ENCODE measurements at regions not wholly inside any gene's neighbourhood (a gene's known extent, or its start where the extent isn't known, plus 50 kb on each side); places are given as distances from the start of the nearest gene placed in this dataset.

DNA sequence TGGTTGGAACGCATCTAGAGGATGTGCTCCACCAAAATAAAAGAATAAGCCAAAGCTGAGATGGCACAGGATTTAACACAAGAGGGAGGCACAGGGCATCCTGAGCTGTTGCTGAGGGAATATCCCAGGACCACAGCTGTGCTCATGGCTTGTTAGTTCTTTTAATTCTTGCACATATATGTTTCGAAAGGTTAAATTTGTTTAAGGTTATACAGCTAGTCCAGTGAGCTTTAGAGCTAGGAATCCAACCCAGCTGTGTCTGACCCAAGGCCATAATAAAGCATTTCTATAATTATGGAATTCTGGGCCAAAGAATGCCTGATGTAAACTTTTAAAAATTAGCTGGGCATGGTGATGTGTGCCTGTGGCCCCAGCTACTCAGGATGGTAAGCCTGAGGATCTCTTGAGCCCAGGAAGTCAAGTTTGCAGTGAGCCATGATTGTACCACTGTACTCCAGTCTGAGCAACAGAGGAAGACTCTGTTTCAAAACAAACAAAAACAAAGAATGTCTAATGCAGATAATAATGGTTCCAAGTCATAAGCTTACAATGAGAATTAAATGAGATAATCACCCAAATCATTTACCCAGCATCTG is 66.4 kb upstream of the CCBE1 start:
- TF ChIP-seq, protein P1, sequence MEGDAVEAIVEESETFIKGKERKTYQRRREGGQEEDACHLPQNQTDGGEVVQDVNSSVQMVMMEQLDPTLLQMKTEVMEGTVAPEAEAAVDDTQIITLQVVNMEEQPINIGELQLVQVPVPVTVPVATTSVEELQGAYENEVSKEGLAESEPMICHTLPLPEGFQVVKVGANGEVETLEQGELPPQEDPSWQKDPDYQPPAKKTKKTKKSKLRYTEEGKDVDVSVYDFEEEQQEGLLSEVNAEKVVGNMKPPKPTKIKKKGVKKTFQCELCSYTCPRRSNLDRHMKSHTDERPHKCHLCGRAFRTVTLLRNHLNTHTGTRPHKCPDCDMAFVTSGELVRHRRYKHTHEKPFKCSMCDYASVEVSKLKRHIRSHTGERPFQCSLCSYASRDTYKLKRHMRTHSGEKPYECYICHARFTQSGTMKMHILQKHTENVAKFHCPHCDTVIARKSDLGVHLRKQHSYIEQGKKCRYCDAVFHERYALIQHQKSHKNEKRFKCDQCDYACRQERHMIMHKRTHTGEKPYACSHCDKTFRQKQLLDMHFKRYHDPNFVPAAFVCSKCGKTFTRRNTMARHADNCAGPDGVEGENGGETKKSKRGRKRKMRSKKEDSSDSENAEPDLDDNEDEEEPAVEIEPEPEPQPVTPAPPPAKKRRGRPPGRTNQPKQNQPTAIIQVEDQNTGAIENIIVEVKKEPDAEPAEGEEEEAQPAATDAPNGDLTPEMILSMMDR (IDR thresholded peaks at IDR 0.05) = no peak
- Mint-ChIP-seq H3K27ac (no peak overlapping the region), H3K36me3 (ENCODE audit: low read depth) (no peaks in the 10 kb centered on the region), H3K4me1 (ENCODE audit: low read depth) (no peaks in the 10 kb centered on the region), H3K4me3 (no peak overlapping the region), H3K27me3 (no peaks in the 10 kb centered on the region), H3K9me3 (no peaks in the 10 kb centered on the region)
- ChIA-PET POLR2A (no interaction called here), CTCF (interaction anchor here (0.6 to 1.1 kb wide), 2 partner anchors 23 to 39 kb away, joined by 3 to 5 read pairs; no protein-coding TSS in a partner anchor)
- ATAC-seq (no peak), DNase-seq (no peak)
- intact Hi-C loops (cut with micrococcal nuclease) = no loop called here

DNA sequence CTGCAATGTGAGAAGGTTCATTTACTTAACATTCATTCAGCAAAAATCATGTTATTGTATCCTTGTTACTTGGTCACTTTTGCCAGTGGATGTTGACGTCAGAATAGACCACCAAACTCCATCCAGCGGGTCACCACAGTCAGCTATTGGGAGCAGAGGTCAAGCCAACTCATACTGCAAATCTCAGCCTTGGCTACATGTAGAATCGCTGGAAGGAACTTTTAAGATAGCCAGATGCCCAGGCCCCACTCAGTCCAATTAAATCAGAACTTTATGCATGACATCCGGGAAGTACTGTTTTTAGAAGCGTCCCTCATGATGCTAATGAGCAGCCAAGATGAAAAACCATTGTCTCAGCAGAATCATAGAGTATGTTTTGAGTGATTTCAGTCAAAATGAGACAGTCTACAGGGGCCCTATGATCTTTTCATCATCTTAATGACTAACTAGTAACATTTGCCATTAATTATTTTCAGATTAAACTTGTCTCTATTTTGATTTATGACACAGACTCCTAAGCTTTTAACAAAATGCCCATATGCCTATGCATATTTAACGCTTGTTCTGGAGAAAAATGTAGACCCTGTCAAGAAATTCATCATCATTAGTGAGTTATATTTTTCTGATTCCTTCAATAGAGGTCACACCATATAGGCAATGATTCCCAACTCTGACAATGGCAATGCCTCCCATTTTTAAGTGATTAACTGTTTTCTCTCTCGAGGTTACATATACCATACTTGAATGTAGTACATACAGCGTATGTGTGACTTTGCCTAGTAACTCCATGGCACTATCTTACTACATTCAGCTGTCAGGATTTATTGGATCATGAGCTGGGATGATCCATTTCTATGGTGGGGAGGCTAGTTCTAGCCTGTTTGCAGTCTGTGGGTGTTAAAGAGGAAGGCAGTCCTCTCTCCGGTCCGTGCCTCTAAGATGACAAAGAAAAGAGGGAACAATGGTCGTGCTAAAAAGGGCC is 63.7 kb upstream of the CCBE1 start:
- POLR2A ChIA-PET = no interaction called here

DNA sequence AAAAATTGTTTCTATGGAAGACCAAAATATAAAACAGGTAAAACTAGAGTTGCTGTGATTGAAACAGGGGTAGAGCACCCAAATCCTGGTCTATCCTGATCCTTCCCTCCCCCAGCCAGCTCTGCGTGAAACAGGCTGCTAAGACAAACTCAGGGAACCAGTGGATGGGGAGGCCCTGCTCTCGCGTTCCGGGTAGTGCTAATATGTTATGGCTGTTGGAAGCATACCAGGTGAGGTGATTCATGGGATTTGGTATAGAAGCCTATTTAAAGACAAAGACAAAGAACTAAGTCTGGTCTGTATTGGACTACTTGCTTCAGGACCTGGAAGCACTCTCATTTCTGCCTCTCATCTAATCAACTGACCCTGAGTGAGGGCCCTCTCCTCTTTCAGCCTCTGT is 63.0 kb upstream of the CCBE1 start:
- Mint-ChIP-seq H3K4me3 (no peak overlapping the region), H3K27me3 (peaks cover 4% of the 10 kb centered on the region), H3K4me1 (ENCODE audit: low read depth) (no peaks in the 10 kb centered on the region), H3K27ac (no peak overlapping the region), H3K36me3 (ENCODE audit: low read depth) (no peaks in the 10 kb centered on the region), H3K9me3 (no peaks in the 10 kb centered on the region)
- intact Hi-C loops (cut with micrococcal nuclease) = no loop called here
- TF ChIP-seq, protein P1 (IDR thresholded peaks at IDR 0.05) = no peak
- CTCF ChIA-PET = no interaction called here
- no peak for DNase-seq
- no peak for ATAC-seq
- POLR2A ChIA-PET = no interaction called here

More for the DNA sequence above, 63.7 kb upstream of the CCBE1 start:
- Mint-ChIP-seq H3K9me3 (no peaks in the 10 kb centered on the region), H3K4me1 (ENCODE audit: low read depth) (no peaks in the 10 kb centered on the region), H3K4me3 (no peak overlapping the region), H3K27ac (no peak overlapping the region), H3K36me3 (ENCODE audit: low read depth) (no peaks in the 10 kb centered on the region), H3K27me3 (peaks cover 4% of the 10 kb centered on the region)
- ATAC-seq (no peak), DNase-seq (no peak)
- intact Hi-C loops (cut with micrococcal nuclease) = no loop called here
- CTCF ChIA-PET = no interaction called here
- TF ChIP-seq, protein P1 (IDR thresholded peaks at IDR 0.05) = no peak

DNA sequence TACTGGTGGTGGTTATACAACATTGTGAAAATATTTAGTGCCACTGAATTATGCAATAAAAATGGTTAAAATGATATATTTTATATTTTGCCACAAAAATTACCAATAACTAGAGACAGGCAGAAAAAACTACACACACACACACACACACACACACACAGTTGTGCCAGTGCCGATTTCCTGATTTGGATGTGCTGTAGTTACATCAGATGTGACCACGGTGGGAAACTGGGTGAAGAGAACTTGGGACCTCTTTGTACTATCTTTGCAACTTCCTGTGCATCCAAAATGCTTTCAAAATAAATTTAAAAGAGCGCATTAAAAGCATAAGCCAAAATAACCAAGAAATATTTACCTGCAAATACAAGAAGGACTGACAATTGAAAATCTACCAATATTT is 61.6 kb upstream of the CCBE1 start:
- no peak for DNase-seq

More for the DNA sequence above, 61.6 kb upstream of the CCBE1 start:
- no peak overlapping the region for H3K27ac Mint-ChIP-seq
- no peak overlapping the region for H3K4me3 Mint-ChIP-seq
- intact Hi-C loops (cut with micrococcal nuclease) = no loop called here
- ChIA-PET POLR2A (interaction anchor here (0.7 kb wide), 1 partner anchor 11 kb away, joined by 4 read pairs; no protein-coding TSS in a partner anchor), CTCF (interaction anchor here (1.0 kb wide), 1 partner anchor 299 kb away, joined by 4 read pairs; no protein-coding TSS in a partner anchor)
- H3K4me1 Mint-ChIP-seq (ENCODE audit: low read depth) = no peaks in the 10 kb centered on the region
- H3K36me3 Mint-ChIP-seq (ENCODE audit: low read depth) = no peaks in the 10 kb centered on the region
- peaks cover 4% of the 10 kb centered on the region for H3K27me3 Mint-ChIP-seq
- ATAC-seq = no peak
- no peaks in the 10 kb centered on the region for H3K9me3 Mint-ChIP-seq
- TF ChIP-seq, protein P1 (IDR thresholded peaks at IDR 0.05) = no peak

All from activated CD8-positive, alpha-beta T cell treated with anti-CD3 and anti-CD28 coated beads for 36 hours (primary cell).